Eye (tissue), 1 donor: ENCODE measurements at regions not wholly inside any gene's neighbourhood (a gene's known extent, or its start where the extent isn't known, plus 50 kb on each side); places are given as distances from the start of the nearest gene placed in this dataset.

Experiments used
- DNase-seq: peaks from one replicate; pipeline ENCODE4 v3.0.0-alpha.2; 2015

DNA sequence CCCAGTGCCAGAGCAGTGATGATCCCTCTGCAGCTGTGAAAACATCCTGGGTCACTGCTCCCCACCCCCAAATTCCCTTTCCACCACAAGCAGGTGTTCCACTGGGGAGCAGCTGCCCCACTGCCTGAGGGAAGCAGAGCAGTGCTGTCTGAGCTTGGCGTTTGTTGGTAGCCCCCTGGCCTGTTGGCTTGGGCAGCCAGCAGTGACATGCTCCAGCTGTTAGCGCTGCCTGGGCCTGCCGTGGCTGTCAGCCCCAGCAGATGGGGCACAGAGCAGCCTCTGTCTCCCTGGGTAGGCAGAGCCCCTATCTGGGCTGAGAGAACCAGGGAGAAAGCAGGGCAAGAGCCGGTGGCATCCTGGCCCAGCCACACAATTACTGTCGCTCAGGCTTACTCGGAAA lies 247.7 kb downstream of the GLI2 start:
- DNase-seq: peak; percentile 32

DNA sequence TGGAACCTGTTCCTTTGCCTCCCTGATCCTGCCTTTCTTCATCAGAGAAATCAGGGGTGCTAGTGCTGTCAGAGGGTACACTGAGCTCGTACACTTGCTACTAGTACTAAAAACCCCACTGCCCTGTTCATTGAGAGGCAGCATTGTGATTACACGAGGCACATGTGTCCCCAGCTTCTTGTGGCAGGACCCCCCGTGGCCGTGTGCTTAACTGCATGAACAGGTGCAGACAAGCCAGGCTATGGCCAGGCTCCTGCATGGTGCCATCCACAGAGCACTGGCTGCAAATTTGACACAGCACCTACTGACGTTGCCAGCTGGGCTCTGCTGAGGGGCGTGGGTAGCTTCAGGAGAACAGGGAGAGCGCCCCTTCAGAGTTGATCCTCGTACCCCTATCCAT lies 248.4 kb downstream of the GLI2 start:
- DNase-seq: no peak

DNA sequence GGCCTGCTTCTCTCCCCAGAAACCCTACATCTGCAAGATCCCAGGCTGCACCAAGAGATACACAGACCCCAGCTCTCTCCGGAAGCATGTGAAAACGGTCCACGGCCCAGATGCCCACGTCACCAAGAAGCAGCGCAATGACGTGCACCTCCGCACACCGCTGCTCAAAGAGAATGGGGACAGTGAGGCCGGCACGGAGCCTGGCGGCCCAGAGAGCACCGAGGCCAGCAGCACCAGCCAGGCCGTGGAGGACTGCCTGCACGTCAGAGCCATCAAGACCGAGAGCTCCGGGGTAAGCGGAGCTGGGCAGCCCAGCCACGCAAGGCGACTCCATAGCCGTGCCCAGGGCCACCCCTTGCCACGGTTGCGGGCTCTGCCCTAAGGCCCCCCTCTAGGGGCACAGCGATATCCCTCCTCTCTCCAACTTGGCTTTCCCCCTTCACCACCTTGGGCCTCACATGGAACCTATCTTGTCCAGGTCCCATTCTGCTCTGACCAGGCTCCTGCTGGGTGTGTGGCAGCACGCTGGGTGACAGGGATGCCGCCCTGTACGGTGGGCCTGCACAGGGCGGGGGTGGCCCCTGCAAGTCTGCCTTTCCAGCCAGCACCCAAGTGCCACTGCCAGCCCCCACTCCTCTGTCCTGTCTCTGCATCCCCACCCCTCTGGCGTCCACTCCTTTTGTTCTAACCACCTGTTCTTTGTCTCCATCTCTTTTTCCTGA lies 248.9 kb downstream of the GLI2 start:
- no peak for DNase-seq

DNA sequence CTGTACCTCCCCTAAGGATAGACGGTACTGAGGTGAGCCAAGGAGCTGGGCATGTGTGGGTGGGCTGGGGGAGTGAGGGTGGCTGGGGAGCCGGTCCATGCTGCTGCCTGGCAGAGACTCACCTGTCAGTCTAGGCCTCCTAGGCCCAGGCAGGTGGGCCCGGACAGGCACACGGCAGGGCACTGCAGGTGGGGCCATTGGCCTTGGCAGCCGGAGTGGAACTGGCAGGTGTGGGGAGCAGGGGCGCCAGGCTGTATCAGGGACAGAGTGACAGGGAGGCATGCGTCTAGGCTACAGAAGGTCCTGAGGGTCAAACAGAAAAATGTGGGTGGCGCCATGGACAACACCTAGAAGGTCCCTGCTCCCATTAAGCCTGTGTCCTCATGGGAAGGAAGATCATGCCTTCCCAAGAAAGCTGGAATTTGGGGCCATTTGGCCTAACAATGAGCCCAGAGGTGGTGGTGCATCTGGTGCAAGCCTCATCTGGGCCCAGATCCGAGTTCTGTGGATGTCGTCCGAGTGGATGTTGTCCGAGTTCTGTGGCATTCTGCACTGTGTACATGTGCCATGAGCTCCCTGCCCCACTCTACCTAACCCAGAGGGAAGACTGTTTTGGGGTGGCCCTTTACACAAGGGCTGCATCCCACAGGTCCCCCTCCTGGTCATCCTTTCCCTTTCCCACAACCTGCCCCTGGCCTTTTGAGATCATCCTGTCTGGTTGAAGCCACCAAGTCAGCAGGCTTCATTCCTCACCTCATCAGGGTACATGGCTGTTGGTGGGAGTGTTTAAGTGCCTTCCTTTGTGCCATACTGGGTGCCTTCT lies 249.7 kb downstream of the GLI2 start:
- no peak for DNase-seq

DNA sequence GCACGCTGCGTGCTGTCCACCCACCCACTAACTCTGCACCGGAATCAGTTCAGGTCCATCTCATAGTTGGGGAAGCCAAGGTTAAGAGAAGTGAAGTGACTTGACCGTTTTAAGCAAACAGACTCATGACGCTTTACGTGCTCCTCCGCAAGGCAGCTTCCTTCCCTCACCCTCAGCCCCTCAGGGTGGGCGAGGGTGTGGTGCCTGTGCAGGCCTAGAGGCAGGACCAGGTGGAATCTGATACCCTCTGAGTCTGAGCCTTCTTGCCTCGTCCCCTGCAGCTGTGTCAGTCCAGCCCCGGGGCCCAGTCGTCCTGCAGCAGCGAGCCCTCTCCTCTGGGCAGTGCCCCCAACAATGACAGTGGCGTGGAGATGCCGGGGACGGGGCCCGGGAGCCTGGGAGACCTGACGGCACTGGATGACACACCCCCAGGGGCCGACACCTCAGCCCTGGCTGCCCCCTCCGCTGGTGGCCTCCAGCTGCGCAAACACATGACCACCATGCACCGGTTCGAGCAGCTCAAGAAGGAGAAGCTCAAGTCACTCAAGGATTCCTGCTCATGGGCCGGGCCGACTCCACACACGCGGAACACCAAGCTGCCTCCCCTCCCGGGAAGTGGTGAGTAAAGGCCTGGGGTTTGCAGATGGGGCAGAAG lies 250.5 kb downstream of the GLI2 start:
- DNase-seq: no peak

DNA sequence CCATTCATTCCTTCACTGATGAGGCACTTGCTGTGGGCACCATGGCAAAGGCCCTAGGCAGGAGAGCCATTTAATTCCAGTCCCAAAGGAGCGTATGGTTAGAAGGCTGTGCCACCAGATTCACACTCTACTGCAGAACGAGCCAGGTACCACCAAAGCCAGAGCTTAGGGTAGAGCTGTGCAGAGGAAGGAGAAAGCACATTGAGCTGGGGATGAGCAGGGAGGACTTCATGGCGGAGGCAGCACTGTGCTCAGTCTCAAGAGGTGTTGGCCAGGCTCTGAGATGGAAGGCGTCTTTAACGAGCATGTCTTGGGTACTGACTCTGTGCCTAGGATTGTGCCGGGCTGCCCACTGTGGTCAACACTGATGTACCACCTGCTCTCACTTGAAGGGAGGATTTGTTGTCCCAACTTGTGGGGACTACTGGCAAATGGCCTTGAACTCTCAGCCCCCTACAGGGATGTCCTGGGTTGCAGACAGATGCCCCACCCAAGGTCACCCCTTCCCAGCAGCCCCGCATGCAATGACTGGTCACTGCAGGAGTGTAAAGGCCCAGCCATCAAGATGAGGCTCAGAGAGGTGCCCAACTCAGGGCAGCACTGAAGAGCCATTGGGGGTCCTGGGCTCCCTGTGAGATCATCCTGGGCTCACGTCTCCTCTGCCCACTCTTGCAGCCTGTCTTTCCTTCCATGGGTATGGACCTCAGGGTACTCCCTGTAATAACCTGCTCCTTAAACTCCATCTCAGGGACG lies 251.4 kb downstream of the GLI2 start:
- no peak for DNase-seq

DNA sequence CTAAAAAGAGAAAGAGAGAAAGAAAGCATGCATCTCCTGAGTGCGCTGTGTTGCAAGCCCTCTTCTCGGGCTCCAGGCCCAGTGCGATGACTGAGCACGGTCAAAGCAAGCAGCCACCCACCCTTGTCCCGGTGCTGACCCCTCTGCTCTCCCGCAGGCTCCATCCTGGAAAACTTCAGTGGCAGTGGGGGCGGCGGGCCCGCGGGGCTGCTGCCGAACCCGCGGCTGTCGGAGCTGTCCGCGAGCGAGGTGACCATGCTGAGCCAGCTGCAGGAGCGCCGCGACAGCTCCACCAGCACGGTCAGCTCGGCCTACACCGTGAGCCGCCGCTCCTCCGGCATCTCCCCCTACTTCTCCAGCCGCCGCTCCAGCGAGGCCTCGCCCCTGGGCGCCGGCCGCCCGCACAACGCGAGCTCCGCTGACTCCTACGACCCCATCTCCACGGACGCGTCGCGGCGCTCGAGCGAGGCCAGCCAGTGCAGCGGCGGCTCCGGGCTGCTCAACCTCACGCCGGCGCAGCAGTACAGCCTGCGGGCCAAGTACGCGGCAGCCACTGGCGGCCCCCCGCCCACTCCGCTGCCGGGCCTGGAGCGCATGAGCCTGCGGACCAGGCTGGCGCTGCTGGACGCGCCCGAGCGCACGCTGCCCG lies 252.5 kb downstream of the GLI2 start:
- DNase-seq: no peak

DNA sequence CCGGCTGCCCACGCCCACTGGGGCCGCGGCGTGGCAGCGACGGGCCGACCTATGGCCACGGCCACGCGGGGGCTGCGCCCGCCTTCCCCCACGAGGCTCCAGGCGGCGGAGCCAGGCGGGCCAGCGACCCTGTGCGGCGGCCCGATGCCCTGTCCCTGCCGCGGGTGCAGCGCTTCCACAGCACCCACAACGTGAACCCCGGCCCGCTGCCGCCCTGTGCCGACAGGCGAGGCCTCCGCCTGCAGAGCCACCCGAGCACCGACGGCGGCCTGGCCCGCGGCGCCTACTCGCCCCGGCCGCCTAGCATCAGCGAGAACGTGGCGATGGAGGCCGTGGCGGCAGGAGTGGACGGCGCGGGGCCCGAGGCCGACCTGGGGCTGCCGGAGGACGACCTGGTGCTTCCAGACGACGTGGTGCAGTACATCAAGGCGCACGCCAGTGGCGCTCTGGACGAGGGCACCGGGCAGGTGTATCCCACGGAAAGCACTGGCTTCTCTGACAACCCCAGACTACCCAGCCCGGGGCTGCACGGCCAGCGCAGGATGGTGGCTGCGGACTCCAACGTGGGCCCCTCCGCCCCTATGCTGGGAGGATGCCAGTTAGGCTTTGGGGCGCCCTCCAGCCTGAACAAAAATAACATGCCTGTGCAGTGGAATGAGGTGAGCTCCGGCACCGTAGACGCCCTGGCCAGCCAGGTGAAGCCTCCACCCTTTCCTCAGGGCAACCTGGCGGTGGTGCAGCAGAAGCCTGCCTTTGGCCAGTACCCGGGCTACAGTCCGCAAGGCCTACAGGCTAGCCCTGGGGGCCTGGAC lies 253.2 kb downstream of the GLI2 start:
- no peak for DNase-seq

DNA sequence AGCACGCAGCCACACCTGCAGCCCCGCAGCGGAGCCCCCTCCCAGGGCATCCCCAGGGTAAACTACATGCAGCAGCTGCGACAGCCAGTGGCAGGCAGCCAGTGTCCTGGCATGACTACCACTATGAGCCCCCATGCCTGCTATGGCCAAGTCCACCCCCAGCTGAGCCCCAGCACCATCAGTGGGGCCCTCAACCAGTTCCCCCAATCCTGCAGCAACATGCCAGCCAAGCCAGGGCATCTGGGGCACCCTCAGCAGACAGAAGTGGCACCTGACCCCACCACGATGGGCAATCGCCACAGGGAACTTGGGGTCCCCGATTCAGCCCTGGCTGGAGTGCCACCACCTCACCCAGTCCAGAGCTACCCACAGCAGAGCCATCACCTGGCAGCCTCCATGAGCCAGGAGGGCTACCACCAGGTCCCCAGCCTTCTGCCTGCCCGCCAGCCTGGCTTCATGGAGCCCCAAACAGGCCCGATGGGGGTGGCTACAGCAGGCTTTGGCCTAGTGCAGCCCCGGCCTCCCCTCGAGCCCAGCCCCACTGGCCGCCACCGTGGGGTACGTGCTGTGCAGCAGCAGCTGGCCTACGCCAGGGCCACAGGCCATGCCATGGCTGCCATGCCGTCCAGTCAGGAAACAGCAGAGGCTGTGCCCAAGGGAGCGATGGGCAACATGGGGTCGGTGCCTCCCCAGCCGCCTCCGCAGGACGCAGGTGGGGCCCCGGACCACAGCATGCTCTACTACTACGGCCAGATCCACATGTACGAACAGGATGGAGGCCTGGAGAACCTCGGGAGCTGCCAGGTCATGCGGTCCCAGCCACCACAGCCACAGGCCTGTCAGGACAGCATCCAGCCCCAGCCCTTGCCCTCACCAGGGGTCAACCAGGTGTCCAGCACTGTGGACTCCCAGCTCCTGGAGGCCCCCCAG lies 254.1 kb downstream of the GLI2 start:
- no peak for DNase-seq

DNA sequence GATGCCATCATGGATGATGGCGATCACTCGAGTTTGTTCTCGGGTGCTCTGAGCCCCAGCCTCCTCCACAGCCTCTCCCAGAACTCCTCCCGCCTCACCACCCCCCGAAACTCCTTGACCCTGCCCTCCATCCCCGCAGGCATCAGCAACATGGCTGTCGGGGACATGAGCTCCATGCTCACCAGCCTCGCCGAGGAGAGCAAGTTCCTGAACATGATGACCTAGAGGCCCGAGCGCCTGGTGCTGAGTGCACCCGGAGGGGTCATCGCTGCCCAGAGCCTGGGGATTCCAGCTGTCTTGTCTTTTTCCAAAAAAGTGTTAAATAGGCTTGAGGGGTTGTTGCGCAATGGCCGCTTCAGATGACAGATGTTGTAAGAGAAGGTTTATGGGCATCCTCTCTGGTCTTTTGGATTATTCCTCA lies 254.8 kb downstream of the GLI2 start:
- DNase-seq: no peak

DNA sequence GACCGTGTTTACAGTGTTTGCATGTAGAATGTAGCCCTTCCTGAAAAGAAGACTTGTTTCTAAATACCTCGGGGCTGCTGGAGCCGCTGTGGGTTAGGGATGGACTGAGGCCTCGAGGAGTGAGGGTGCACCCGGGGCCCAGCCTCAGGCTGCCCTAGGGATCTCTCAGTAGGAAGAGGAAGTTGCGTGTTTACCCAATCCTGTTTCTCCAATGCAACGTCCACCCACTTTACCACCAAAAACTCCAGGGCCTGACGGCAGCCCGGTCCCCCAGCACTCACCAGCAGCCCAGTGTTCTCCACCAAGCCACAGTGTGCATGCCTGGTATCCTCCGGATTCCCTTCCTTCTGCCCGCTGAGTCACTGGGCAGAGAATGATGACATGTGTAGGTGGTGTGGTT lies 255.8 kb downstream of the GLI2 start:
- no peak for DNase-seq

DNA sequence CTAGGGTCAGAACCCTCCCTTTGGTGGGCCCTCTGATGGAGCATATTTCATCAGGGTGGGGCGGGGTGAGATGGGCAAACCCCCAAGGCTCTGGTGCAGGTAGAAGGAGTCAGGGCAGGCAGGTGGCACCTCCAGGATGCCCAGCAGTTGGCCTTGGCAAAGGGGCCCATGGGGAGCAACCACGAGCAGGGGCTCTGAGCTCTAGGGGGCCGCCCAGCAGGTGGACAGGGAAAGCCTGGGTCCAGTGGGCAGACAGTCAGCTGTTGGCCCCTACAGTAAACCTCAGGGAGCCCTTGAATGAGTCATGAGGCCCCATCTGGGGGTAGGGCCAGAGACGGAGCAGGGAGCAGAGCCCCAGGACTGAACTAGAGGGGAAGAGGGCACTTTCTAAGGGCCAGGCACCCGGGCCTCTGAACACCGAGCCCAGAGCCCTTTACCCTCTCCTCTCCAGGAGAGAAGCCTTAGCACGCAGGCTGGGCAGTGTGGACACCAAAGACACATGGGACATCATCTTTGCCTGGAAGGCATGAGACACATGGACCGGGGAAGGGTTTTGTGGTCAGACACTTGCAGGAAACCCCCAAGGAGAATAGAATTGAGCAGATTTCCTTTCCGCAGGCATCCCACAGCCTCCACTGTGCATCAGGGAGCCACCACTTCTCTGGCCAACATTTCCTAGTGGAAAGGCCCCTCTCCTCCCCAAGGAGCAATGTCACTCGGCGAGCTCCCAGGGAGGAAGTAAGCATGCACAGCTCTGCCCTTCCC lies 257.3 kb downstream of the GLI2 start:
- DNase-seq: no peak

DNA sequence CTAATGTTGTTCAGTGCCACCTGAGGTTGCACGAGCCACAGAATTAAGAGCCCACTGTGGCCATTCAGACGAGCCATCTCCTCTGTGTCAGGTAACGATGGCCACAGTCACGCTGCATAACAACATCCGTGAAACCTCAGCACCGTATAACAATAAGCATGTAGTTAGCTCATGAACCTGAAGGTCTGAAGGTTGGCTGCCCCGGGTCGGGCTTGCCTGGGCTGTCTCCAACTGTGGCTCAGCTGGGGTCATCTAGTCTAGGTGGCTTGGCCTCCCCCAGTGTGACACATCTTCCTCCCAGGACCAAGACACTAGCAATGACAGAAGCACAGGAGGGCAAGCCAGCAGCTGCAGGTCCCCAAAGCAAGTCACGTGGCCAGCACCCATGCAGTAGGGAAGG lies 258.0 kb downstream of the GLI2 start:
- DNase-seq: no peak

DNA sequence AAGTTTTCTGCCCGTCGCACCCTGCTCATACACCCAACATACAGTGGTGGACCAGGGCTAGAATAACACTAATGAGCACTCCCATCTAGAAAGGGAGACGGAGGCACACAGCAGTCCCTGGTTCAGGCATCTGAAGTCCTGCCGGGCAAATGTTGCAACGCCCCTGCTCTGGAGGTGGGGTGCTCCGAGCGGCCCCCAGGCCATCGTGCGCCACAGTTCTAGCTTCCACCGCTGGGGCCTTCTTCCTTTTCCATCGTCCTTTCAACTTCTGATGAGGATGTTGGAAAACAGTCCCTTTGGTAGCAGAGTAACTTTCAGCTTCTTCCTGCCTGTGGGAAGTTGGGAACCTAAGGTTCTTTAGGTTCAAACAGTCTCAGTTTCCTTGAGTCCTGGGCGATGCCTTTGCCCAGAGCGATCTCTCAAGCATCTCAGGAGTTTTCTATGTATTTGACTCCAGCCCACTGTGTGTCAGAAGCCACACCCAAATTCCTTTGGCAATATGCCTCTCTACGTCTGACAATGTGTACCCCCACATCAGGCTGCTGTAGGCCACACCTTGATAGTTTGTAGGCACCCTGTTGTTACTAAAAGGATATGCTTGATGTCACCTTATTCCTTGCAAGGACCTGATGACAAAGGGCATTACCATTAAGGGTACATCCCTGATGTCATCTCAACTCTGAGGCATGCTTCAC lies 258.8 kb downstream of the GLI2 start:
- no peak for DNase-seq

DNA sequence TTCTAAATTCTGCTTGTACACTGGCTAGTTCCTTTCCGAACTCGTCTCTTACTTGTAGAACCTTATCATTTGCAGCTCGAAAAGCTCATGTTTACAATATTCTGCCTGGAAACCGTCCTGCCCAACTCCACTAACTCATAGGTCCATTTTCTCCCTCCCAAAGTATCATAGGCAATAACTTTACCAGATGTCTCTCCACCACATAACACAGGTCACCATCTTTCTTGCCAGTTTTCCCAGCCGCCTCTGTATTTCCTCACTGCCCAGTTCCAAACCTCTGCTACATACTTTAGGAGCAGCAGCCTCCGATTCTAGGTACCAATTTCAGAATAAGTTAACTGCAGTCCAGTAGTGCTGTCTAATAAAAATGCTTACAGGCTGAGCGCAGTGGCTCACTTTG lies 259.5 kb downstream of the GLI2 start:
- no peak for DNase-seq

DNA sequence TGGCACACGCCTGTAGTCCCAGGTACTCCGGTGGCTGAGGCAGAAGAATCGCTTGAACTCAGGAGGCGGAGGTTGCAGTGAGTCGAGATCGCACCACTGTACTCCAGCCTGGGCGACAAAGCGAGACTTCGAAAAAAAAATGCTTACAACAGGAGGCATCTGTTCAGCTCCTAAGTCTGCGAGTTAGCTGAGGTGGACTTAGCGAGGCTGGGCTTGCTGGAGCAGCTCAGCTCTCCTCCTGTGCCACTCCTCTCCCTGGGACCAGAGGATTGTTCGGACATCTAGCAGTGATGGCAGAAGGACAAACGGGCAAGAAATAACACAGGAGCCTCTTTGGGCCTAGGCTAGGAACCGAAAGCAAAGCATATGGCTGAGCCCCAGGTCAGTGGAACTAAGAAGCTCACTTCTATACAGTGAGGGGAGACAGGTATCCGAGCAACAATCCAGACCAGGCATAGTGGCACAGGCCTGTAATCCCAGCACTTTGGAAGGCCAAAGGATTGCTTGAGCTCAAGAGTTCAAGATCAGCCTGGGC lies 260.1 kb downstream of the GLI2 start:
- DNase-seq: no peak

DNA sequence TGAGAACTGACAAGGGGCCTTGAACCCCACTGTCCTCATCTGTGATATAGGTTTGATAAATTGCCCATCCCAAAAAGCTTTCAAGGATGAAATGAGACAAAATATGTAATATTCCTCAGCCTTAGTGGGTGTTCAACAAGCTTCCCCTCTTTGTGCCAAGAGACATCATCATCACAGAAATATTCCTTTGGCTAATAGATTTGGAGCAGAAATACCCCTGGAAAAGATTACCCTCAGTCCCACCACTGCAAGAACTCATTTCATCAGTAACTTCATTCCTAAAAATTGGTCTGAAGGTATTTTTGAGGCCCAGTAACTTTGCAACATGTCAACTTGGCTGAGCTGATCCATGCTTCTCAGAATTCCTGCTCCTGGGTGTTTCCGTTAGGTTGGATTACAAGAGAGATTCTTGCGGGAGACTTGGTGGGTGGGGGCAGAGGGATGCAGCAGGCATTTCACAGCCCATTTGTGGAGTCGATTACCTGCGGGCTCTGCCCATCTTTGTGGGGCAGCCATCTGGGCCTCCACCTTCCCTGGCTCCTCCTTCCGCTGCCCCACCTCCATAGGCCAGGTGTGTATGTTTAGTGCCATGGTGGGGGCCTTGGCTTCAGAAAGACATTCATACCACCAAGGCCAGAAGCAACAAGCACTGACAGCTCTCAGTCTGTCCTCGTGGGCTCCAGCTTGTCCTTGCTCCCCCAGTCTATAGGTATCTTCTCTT lies 263.9 kb downstream of the GLI2 start:
- no peak for DNase-seq

DNA sequence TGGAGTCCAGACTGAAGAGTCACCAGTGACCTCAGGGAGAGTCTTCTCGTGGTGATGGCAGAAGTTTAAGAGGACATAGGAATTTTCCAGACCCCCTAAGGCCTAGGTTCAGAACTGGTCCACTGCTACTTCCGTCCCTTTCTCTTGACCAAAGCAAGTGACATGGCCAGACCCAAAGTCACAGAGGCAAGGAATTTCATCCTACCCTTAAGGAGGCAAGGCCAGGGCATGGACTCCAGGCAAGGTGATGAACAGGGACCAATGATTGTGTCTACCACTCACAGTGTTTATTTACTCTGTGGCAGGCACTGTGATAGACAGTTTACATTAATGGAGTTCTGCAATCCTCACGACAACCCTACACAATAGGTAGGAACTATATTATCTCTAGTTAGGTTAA lies 265.1 kb downstream of the GLI2 start:
- no peak for DNase-seq
